ENCODE measurements at regions not wholly inside any gene's neighbourhood (a gene's known extent, or its start where the extent isn't known, plus 50 kb on each side); places are given as distances from the start of the nearest gene placed in this dataset.
"Not testable (repeated sequence)": the region's sequence is repeated elsewhere in the genome, so short reads cannot be mapped to it uniquely, and the experiment has no call there.

GRCh38 chr22:22168941-22169867, 75.4 kb upstream of the VPREB1 start:
- DNase-seq = no peak

DNA sequence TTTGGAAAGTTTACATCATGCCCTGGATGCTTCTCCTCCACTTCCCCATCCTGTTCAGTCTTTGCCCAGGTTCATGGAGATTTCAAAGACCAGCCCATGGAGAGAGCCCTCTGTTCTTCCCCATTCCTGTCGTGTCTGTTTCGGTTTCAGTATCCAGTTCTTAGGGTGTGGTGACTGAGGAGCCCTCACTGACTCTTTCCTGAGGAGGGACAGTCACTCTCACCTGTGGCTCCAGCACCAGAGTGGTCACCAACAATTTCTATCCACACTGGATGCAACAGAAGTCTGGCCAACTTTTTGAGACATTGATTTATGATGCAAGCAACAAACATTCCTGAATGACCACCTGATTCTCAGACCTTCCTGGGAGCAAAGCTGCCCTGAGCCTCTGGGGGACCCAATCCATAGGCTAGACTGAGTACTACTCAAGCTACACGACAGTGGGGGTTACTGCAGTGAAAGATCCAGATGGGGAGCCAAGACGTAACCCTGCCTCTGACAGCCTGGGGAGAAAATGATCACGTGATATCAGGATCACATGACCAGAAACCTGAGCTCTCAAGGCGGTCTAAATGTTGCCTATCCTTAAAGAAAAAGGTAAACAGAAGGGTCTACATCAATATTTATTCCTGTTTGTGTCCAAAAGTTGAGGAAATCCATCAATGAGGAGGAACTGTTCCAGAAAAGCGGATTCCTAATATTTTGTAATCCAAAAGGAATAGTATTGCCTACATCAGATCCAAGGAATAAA, 76.2 kb upstream of the VPREB1 start:
- DNase-seq = peak; percentile 78

- DNase-seq = peak; percentile 19
Observed at GRCh38 chr22:22167791-22168189, 76.8 kb upstream of the VPREB1 start.

GRCh38 chr22:22166941-22167713, 77.5 kb upstream of the VPREB1 start:
- no peak for DNase-seq

DNA sequence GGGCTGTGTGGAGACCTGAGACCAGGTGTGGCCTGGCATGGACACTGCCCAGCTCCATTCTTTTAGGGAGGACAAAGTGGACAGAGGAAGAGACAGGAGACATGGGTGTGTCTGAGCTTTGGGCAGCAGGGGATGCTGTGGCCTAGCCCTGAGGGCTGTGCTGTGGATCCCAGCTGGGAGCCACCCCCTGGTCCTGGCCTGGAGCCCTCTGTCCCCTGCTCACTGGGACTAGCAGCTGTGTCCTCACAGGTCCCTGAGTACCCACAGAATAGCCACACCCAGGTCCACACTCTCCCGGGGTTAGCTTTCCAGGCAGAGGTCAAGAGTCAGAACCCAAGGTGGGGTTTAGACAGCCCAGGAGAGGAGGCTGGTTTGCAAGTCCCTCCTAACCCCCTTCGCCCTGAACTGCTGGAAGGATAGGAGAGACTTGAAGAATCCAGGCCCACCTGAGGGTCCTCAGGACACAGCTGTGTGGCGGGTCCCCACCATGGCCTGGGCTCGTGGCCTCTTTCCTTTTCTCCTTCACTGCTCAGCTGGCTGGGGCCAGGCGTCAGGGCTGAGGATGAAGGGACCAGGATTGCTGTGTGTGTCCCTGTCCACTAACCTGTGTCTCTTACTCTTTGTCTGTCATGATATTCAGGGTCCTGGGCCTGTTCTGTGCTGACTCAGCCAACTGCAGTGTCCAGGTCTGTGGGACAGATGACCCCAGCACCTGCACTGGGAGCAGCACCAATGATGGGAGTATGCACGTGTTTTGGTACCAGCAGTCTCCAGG, 78.5 kb upstream of the VPREB1 start:
- DNase-seq = no peak

GRCh38 chr22:22164541-22165272, 79.9 kb upstream of the VPREB1 start:
- no peak for DNase-seq

DNA sequence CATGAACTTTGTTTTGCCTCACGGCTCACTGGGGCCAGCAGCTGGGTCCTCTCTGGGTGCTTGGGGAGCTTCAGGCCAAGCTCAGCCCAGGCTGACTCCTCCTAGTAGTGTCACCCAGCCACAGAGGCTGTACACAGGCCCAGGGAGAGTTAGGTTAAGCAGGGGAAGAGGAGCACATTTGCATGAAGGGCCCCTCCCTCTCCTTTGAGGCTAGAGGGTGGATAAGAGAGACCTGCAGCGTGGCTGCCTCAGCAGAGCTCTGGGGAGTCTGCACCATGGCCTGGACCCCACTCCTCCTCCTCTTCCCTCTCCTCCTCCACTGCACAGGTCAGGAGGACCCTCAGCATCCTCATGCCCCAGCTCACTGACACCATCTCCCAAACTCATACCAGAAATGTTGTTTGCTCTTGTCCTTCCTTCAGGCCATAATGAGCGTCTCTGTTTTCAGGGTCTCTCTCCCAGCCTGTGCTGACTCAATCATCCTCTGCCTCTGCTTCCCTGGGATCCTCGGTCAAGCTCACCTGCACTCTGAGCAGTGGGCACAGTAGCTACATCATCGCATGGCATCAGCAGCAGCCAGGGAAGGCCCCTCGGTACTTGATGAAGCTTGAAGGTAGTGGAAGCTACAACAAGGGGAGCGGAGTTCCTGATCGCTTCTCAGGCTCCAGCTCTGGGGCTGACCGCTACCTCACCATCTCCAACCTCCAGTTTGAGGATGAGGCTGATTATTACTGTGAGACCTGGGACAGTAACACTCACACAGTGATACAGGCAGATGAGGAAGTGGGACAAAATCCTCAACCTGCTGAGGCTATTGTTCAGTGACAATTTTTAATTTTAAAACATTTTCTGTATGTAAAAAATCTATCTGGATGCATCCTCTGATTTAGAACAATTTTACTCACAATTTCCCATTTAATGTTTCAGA, 82.4 kb upstream of the VPREB1 start:
- DNase-seq = no peak

DNA sequence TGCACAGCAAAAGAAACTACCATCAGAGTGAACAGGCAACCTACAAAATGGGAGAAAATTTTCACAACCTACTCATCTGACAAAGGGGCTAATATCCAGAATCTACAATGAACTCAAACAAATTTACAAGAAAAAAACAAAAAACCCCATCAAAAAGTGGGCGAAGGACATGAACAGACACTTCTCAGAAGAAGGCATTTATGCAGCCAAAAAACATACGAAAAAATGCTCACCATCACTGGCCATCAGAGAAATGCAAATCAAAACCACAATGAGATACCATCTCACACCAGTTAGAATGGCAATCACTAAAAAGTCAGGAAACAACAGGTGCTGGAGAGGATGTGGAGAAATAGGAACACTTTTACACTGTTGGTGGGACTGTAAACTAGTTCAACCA, 83.8 kb upstream of the VPREB1 start:
- not testable (repeated sequence) for DNase-seq

GRCh38 chr22:22159384-22159783, 85.2 kb upstream of the VPREB1 start:
- no peak for DNase-seq

GRCh38 chr22:22158965-22159364, 85.6 kb upstream of the VPREB1 start:
- no peak for DNase-seq

GRCh38 chr22:22158207-22158816, 86.3 kb upstream of the VPREB1 start:
- DNase-seq = no peak

DNA sequence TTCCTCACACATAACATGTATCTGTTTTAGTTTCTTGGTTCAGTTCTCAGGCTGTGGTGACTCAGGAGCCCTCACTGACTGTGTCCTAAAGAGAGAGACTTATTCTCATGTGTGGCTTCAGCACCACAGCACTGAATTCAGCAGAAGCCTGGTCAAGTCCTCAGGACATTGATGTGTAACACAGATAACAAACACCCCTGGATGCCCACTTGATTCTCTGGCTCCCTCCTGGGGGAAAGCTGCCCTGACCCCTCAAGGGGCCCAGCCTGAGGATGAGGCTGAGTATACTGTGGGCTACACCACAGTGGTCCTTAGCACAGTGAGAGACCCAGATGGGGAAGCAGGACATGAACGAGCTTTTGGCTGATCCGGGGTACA, 87.2 kb upstream of the VPREB1 start:
- no peak for DNase-seq

- DNase-seq = peak; percentile 70
Observed at GRCh38 chr22:22156716-22157347, 87.8 kb upstream of the VPREB1 start.

GRCh38 chr22:22156348-22156715, 88.3 kb upstream of the VPREB1 start:
- DNase-seq = no peak

GRCh38 chr22:22155607-22156006, 89.0 kb upstream of the VPREB1 start:
- DNase-seq = no peak

DNA sequence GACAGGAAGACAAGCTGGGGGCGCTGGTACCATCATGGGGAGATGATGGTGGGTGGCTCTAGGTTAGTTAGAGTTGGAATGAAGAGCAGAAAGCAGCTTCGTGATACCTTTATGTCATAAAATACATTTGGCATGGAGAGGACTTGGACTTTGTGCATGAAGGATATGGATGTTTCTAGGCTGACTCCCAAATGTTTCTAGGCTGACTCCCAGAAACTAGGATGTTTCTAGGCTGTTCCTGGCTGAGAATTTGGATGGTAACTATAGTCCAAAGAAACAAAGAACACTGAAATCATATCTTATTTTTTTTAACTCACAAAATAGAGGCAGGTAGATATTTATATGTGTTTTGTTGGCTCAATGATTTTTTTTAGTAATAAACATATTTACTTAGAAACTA, 89.4 kb upstream of the VPREB1 start:
- DNase-seq = no peak

DNA sequence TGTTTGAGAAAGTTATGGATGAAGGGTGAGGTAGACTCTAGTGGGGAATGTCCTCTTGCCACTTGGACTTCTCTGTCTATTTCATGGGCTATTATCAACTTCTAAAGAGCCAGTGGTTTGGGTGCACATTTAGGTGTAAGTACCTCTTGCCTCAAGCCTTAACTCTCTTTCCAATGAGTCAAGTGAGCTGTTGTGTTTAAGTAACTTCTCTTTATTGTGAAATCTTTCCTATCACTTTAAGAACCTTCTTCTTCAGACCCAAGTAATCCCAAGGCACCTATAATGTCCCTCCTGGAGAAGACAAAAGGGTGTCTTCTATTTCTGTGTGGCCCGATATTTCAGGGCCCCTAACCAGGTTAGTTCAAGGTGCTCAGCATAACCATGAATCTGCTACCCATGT, 90.5 kb upstream of the VPREB1 start:
- no peak for DNase-seq

GRCh38 chr22:22151308-22151707, 93.3 kb upstream of the VPREB1 start:
- no peak for DNase-seq

DNA sequence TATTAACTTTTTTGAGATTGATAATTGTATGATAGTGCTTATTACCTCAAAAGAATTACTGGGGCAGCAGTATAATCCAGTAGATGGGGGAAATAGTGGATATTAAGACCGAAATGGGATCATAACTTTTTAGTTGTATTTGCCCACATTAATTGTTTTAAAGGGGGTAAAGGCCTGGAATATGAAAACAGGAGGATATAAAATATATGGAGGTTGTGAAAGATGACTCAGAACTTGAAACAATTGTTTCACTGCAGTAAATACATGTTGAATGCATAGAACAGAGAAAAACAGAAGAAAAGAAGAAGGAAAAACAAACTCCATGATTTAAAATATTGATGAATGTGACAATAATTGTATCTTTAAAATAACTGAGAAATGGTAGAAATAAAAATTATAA, 94.1 kb upstream of the VPREB1 start:
- no peak for DNase-seq

DNA sequence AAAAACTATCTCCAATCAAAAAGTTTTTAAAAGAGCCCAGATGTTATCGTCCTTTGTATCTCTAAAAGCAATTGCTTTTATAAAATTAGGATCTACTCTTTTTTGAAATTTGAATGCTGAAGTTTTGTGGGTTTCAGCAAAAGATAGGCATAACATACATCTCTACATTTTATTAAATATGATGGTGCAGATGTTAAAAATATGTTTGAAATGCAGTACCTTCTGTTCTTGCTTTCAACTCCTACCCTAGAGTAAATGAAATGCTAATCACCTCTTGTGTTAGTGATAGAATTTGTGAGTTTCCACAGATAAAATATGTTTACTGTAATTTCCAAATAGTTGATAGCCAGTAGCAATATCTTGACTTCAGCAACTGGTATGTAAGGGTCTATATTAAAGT, 95.7 kb upstream of the VPREB1 start:
- no peak for DNase-seq
